CD4-positive, alpha-beta T cell treated with Interleukin-15 for 4 hours (primary cell): ENCODE measurements at regions not wholly inside any gene's neighbourhood (a gene's known extent, or its start where the extent isn't known, plus 50 kb on each side); places are given as distances from the start of the nearest gene placed in this dataset.

Experiments used
- DNase-seq: peaks from one replicate; pipeline ENCODE4 v3.0.0-alpha.2; 2020; ENCODE audit warnings: low spot score

GRCh38 chr4:13849778-13850177 is 222.3 kb upstream of the BOD1L1 start:
- no peak for DNase-seq

GRCh38 chr4:13851085-13851940 is 223.8 kb upstream of the BOD1L1 start:
- no peak for DNase-seq

- DNase-seq, result no peak
Observed at GRCh38 chr4:13852411-13852810, 224.9 kb upstream of the BOD1L1 start.

GRCh38 chr4:13856387-13856786 is 228.9 kb upstream of the BOD1L1 start:
- DNase-seq, result no peak

GRCh38 chr4:13857397-13857796 is 229.9 kb upstream of the BOD1L1 start:
- DNase-seq, result no peak

- DNase-seq, result no peak
Observed at GRCh38 chr4:13857800-13858199, 230.3 kb upstream of the BOD1L1 start.

GRCh38 chr4:13859423-13859822 is 231.9 kb upstream of the BOD1L1 start:
- DNase-seq, result no peak

GRCh38 chr4:13860126-13860525 is 232.6 kb upstream of the BOD1L1 start:
- DNase-seq, result no peak

GRCh38 chr4:13865871-13866669 is 238.5 kb upstream of the BOD1L1 start:
- no peak for DNase-seq

GRCh38 chr4:13866881-13867280 is 239.4 kb upstream of the BOD1L1 start:
- no peak for DNase-seq

GRCh38 chr4:13872155-13872554 is 244.6 kb upstream of the BOD1L1 start:
- DNase-seq, result no peak

GRCh38 chr4:13872955-13873354 is 245.4 kb upstream of the BOD1L1 start:
- DNase-seq, result no peak

GRCh38 chr4:13875181-13875580 is 247.7 kb upstream of the BOD1L1 start:
- DNase-seq, result no peak

- no peak for DNase-seq
Observed at GRCh38 chr4:13876131-13876530, 248.6 kb upstream of the BOD1L1 start.

- no peak for DNase-seq
Observed at GRCh38 chr4:13876940-13877339, 249.4 kb upstream of the BOD1L1 start.

- no peak for DNase-seq
Observed at GRCh38 chr4:13877626-13878025, 250.1 kb upstream of the BOD1L1 start.

GRCh38 chr4:13881892-13882291 is 254.4 kb upstream of the BOD1L1 start:
- DNase-seq, result no peak

- no peak for DNase-seq
Observed at GRCh38 chr4:13887010-13887409, 259.5 kb upstream of the BOD1L1 start.

- no peak for DNase-seq
Observed at GRCh38 chr4:13888112-13888511, 260.6 kb upstream of the BOD1L1 start.

- DNase-seq, result no peak
Observed at GRCh38 chr4:13891544-13891939, 264.0 kb upstream of the BOD1L1 start.

- DNase-seq, result no peak
Observed at GRCh38 chr4:13892739-13893105, 265.2 kb upstream of the BOD1L1 start.

- DNase-seq, result no peak
Observed at GRCh38 chr4:13893211-13893610, 265.7 kb upstream of the BOD1L1 start.

- no peak for DNase-seq
Observed at GRCh38 chr4:13893987-13894386, 266.5 kb upstream of the BOD1L1 start.
